ENCODE measurements at regions not wholly inside any gene's neighbourhood (a gene's known extent, or its start where the extent isn't known, plus 50 kb on each side); places are given as distances from the start of the nearest gene placed in this dataset.

DNA sequence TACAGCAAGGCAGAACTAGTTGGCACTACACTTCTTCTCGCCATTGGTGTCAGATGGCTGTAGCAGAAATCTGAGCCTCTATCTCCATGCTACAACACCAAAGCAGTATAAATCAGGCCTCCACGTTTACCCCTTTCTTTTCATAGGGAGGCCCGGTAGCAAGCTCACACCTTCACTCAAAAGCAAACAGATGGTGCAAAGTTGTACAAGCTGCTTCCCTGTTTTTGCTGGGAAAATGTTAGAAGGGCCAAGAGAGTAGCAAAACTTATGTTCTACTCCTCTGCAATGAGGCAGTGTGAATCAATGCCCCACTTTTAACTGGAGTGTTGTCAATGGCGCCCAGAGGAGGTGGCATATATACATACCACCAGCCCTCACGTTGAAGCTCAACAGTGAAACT, 369.6 kb upstream of the NRXN1 start:
- H3K9me3 ChIP-seq (ENCODE audit: insufficient read depth, low read length) = no peaks in the 10 kb centered on the region
- no peaks in the 10 kb centered on the region for H3F3A ChIP-seq (ENCODE audit: insufficient read depth)
- H3K4me2 ChIP-seq (ENCODE audit: low read depth, low read length, poor library complexity, severe bottlenecking) = no peak overlapping the region
- no peak overlapping the region for H2AFZ ChIP-seq (ENCODE audit: low read depth, low read length, severe bottlenecking)
- no peak overlapping the region for H3K4me3 ChIP-seq (ENCODE audit: insufficient read depth, low read length, poor library complexity, severe bottlenecking)
- TF ChIP-seq EZH2phosphoT487 (conservative IDR thresholded peaks at IDR 0.05; ENCODE audit: low read length) = no peak
- TF ChIP-seq, protein P1, sequence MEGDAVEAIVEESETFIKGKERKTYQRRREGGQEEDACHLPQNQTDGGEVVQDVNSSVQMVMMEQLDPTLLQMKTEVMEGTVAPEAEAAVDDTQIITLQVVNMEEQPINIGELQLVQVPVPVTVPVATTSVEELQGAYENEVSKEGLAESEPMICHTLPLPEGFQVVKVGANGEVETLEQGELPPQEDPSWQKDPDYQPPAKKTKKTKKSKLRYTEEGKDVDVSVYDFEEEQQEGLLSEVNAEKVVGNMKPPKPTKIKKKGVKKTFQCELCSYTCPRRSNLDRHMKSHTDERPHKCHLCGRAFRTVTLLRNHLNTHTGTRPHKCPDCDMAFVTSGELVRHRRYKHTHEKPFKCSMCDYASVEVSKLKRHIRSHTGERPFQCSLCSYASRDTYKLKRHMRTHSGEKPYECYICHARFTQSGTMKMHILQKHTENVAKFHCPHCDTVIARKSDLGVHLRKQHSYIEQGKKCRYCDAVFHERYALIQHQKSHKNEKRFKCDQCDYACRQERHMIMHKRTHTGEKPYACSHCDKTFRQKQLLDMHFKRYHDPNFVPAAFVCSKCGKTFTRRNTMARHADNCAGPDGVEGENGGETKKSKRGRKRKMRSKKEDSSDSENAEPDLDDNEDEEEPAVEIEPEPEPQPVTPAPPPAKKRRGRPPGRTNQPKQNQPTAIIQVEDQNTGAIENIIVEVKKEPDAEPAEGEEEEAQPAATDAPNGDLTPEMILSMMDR (IDR thresholded peaks at IDR 0.05; ENCODE audit: insufficient read depth, low read length, poor library complexity, severe bottlenecking) = no peak
- no peaks in the 10 kb centered on the region for H3K27me3 ChIP-seq (ENCODE audit: low read length)
- H3K79me2 ChIP-seq (ENCODE audit: insufficient read depth, low read length) = no peaks in the 10 kb centered on the region
- H3K9ac ChIP-seq (ENCODE audit: low read length) = no peak overlapping the region
- H3K9me2 ChIP-seq (replicated peaks; ENCODE audit: insufficient read depth, low read length) = no peaks in the 10 kb centered on the region
- H4K20me1 ChIP-seq (ENCODE audit: low read depth, low read length) = no peaks in the 10 kb centered on the region
- no peak overlapping the region for H3K27ac ChIP-seq (ENCODE audit: low read depth, low read length)
- H3K36me3 ChIP-seq (ENCODE audit: low read length) = no peaks in the 10 kb centered on the region

GRCh38 chr2:51387235-51387634, 355.3 kb upstream of the NRXN1 start:
- no peaks in the 10 kb centered on the region for H3F3A ChIP-seq (ENCODE audit: insufficient read depth)
- H3K9ac ChIP-seq (ENCODE audit: low read length) = no peak overlapping the region
- H3K4me2 ChIP-seq (ENCODE audit: low read depth, low read length, poor library complexity, severe bottlenecking) = no peak overlapping the region
- no peaks in the 10 kb centered on the region for H4K20me1 ChIP-seq (ENCODE audit: low read depth, low read length)
- no peak overlapping the region for H3K4me3 ChIP-seq (ENCODE audit: insufficient read depth, low read length, poor library complexity, severe bottlenecking)
- no peaks in the 10 kb centered on the region for H3K36me3 ChIP-seq (ENCODE audit: low read length)
- H3K79me2 ChIP-seq (ENCODE audit: insufficient read depth, low read length) = no peaks in the 10 kb centered on the region
- H3K9me2 ChIP-seq (replicated peaks; ENCODE audit: insufficient read depth, low read length) = no peaks in the 10 kb centered on the region
- TF ChIP-seq, protein P1 (IDR thresholded peaks at IDR 0.05; ENCODE audit: insufficient read depth, low read length, poor library complexity, severe bottlenecking) = no peak
- no peak for TF ChIP-seq EZH2phosphoT487 (conservative IDR thresholded peaks at IDR 0.05; ENCODE audit: low read length)
- H3K9me3 ChIP-seq (ENCODE audit: insufficient read depth, low read length) = no peaks in the 10 kb centered on the region
- H3K27ac ChIP-seq (ENCODE audit: low read depth, low read length) = no peak overlapping the region
- peak overlapping the region; percentile 3 for H2AFZ ChIP-seq (ENCODE audit: low read depth, low read length, severe bottlenecking)
- no peaks in the 10 kb centered on the region for H3K27me3 ChIP-seq (ENCODE audit: low read length)

DNA sequence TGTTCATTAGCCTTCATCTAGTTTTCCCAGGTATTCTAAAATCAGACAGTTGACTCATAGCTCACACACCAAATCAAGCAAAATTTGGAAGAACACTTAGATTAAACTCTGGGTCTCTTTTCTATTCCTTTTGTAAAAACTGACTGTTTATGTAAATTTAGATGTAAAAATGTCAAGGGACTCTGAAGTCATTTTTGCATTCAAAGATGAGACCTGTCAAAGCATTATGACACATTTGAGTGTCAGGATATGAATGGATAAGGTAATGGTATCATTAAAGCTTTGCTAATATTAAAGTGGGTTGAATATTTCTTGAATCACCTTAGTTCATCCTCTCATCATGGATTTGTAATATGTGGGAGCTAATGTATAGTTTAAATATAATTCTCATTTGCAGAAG, 348.1 kb upstream of the NRXN1 start:
- H2AFZ ChIP-seq (ENCODE audit: low read depth, low read length, severe bottlenecking) = no peak overlapping the region
- H3K4me3 ChIP-seq (ENCODE audit: insufficient read depth, low read length, poor library complexity, severe bottlenecking) = no peak overlapping the region
- no peak overlapping the region for H3K9ac ChIP-seq (ENCODE audit: low read length)
- no peaks in the 10 kb centered on the region for H3F3A ChIP-seq (ENCODE audit: insufficient read depth)
- no peaks in the 10 kb centered on the region for H3K36me3 ChIP-seq (ENCODE audit: low read length)
- TF ChIP-seq EZH2phosphoT487 (conservative IDR thresholded peaks at IDR 0.05; ENCODE audit: low read length) = no peak
- TF ChIP-seq, protein P1 (IDR thresholded peaks at IDR 0.05; ENCODE audit: insufficient read depth, low read length, poor library complexity, severe bottlenecking) = no peak
- H3K4me2 ChIP-seq (ENCODE audit: low read depth, low read length, poor library complexity, severe bottlenecking) = no peak overlapping the region
- no peaks in the 10 kb centered on the region for H3K9me2 ChIP-seq (replicated peaks; ENCODE audit: insufficient read depth, low read length)
- no peaks in the 10 kb centered on the region for H3K27me3 ChIP-seq (ENCODE audit: low read length)
- H4K20me1 ChIP-seq (ENCODE audit: low read depth, low read length) = no peaks in the 10 kb centered on the region
- no peak overlapping the region for H3K27ac ChIP-seq (ENCODE audit: low read depth, low read length)
- no peaks in the 10 kb centered on the region for H3K79me2 ChIP-seq (ENCODE audit: insufficient read depth, low read length)
- peaks cover 10% of the 10 kb centered on the region; the same call in 1 of the 2 replicates for H3K9me3 ChIP-seq (ENCODE audit: insufficient read depth, low read length)

All from SU-DHL-6 (cell line).